ENCODE measurements at regions not wholly inside any gene's neighbourhood (a gene's known extent, or its start where the extent isn't known, plus 50 kb on each side); places are given as distances from the start of the nearest gene placed in this dataset.

DNA sequence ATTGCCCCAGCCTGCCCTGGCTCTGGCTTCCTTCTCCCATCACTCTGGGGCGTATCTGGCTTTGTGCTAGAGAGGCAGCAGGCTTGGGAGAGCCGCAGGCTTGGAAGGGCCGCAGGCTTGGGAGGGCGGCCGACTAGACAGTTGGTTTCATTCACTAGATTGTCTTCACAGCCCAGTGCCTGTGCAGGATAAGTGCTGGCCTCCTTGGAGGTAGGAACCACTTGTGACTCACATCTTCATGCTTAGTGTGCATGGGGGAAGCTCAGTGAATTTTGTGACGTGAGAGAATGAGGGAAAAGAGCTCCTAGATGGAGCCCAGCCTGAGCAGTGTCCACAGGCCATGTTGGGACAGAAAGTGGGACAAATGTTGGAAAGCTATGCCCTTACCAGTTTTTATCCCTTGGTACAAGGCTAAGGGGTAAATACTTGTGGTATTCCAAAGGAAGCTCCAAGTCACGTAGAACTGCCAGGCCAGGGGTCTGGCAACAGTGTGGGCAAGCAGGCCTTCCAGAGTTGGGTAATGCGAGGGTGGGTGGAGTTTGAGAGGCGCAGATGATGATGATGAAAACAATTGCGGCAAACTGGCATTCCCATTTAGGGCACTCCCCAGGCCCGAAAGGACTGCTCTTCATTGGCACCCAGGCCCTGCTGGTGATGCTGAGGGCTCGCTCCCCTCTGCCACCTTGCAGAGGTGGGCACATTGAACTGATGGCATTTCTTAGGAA, 100.1 kb downstream of the DDX1 start:
- TF ChIP-seq POLR2AphosphoS5 (IDR thresholded peaks at IDR 0.05; ENCODE audit: low read depth, low read length) (no peak), TAF1 (IDR thresholded peaks at IDR 0.05; ENCODE audit: borderline replicate concordance, insufficient read depth, low read length) (no peak), SIN3A (IDR thresholded peaks at IDR 0.05; ENCODE audit: borderline replicate concordance, insufficient read depth, low read length) (no peak), FOXP2 (optimal IDR thresholded peaks at IDR 0.05; ENCODE audit: borderline replicate concordance, extremely low read depth, extremely low read length, insufficient read depth) (no peak)
- TF ChIP-seq, protein P1, sequence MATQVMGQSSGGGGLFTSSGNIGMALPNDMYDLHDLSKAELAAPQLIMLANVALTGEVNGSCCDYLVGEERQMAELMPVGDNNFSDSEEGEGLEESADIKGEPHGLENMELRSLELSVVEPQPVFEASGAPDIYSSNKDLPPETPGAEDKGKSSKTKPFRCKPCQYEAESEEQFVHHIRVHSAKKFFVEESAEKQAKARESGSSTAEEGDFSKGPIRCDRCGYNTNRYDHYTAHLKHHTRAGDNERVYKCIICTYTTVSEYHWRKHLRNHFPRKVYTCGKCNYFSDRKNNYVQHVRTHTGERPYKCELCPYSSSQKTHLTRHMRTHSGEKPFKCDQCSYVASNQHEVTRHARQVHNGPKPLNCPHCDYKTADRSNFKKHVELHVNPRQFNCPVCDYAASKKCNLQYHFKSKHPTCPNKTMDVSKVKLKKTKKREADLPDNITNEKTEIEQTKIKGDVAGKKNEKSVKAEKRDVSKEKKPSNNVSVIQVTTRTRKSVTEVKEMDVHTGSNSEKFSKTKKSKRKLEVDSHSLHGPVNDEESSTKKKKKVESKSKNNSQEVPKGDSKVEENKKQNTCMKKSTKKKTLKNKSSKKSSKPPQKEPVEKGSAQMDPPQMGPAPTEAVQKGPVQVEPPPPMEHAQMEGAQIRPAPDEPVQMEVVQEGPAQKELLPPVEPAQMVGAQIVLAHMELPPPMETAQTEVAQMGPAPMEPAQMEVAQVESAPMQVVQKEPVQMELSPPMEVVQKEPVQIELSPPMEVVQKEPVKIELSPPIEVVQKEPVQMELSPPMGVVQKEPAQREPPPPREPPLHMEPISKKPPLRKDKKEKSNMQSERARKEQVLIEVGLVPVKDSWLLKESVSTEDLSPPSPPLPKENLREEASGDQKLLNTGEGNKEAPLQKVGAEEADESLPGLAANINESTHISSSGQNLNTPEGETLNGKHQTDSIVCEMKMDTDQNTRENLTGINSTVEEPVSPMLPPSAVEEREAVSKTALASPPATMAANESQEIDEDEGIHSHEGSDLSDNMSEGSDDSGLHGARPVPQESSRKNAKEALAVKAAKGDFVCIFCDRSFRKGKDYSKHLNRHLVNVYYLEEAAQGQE (IDR thresholded peaks at IDR 0.05; ENCODE audit: insufficient read depth in 1 of 2, low read depth in 2 of 2, low read length in 2 of 2), result no peak

GRCh38 chr2:15692551-15693377, 101.1 kb downstream of the DDX1 start:
- TF ChIP-seq SIN3A (IDR thresholded peaks at IDR 0.05; ENCODE audit: borderline replicate concordance, insufficient read depth, low read length) (no peak), POLR2AphosphoS5 (IDR thresholded peaks at IDR 0.05; ENCODE audit: low read depth, low read length) (no peak), TAF1 (IDR thresholded peaks at IDR 0.05; ENCODE audit: borderline replicate concordance, insufficient read depth, low read length) (no peak), FOXP2 (optimal IDR thresholded peaks at IDR 0.05; ENCODE audit: borderline replicate concordance, extremely low read depth, extremely low read length, insufficient read depth) (no peak)

GRCh38 chr2:15693382-15693781, 101.7 kb downstream of the DDX1 start:
- no peak for TF ChIP-seq POLR2AphosphoS5 (IDR thresholded peaks at IDR 0.05; ENCODE audit: low read depth, low read length)
- no peak for TF ChIP-seq TAF1 (IDR thresholded peaks at IDR 0.05; ENCODE audit: borderline replicate concordance, insufficient read depth, low read length)
- TF ChIP-seq, protein P1 (IDR thresholded peaks at IDR 0.05; ENCODE audit: insufficient read depth in 1 of 2, low read depth in 2 of 2, low read length in 2 of 2), result no peak
- no peak for TF ChIP-seq SIN3A (IDR thresholded peaks at IDR 0.05; ENCODE audit: borderline replicate concordance, insufficient read depth, low read length)
- TF ChIP-seq FOXP2 (optimal IDR thresholded peaks at IDR 0.05; ENCODE audit: borderline replicate concordance, extremely low read depth, extremely low read length, insufficient read depth), result no peak

GRCh38 chr2:15693926-15694588, 102.4 kb downstream of the DDX1 start:
- TF ChIP-seq, protein P1 (IDR thresholded peaks at IDR 0.05; ENCODE audit: insufficient read depth in 1 of 2, low read depth in 2 of 2, low read length in 2 of 2), result no peak
- no peak for TF ChIP-seq SIN3A (IDR thresholded peaks at IDR 0.05; ENCODE audit: borderline replicate concordance, insufficient read depth, low read length)
- no peak for TF ChIP-seq POLR2AphosphoS5 (IDR thresholded peaks at IDR 0.05; ENCODE audit: low read depth, low read length)
- no peak for TF ChIP-seq TAF1 (IDR thresholded peaks at IDR 0.05; ENCODE audit: borderline replicate concordance, insufficient read depth, low read length)
- no peak for TF ChIP-seq FOXP2 (optimal IDR thresholded peaks at IDR 0.05; ENCODE audit: borderline replicate concordance, extremely low read depth, extremely low read length, insufficient read depth)

DNA sequence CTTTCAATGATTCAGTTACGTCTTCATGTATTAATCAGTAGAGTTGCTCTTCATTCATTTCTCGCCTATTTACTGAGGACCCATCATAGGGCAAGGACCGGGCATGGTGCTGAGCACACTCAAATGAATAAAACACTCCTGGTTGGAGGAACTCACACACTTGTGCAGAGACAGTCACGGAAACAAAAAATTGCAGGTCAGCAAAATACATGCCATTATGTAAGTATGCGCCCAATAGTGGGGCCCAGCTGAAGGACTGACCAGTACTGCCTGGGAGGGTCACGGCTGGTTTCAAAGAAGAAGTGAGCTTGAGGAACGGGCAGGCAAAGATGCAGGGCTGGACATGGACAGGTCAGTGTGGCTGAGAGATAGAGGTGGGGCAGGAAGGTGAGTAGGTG, 102.9 kb downstream of the DDX1 start:
- TF ChIP-seq SIN3A (IDR thresholded peaks at IDR 0.05; ENCODE audit: borderline replicate concordance, insufficient read depth, low read length) (no peak), FOXP2 (optimal IDR thresholded peaks at IDR 0.05; ENCODE audit: borderline replicate concordance, extremely low read depth, extremely low read length, insufficient read depth) (no peak), TAF1 (IDR thresholded peaks at IDR 0.05; ENCODE audit: borderline replicate concordance, insufficient read depth, low read length) (no peak)
- TF ChIP-seq, protein P1 (IDR thresholded peaks at IDR 0.05; ENCODE audit: insufficient read depth in 1 of 2, low read depth in 2 of 2, low read length in 2 of 2), result no peak
